GM12878 (cell line): ENCODE measurements at regions not wholly inside any gene's neighbourhood (a gene's known extent, or its start where the extent isn't known, plus 50 kb on each side); places are given as distances from the start of the nearest gene placed in this dataset.

ENCODE experiments used
- ATAC-seq: fragments of 200-7000 bp; cut with Tn5 transposase; 3 replicates; pipeline ENCODE4 v1.9.1; 2020; ENCODE audit warnings: mild to moderate bottlenecking, moderate library complexity
- BruUV-seq: library from RNA; stranded (reverse); fragments of 400-500 nt; replicated peaks from 2 replicates; lab custom pipeline; 2021; lab: Mats Ljungman, UMichigan
- CTCF ChIA-PET: fragments of 300-600 bp; sonication (Branson Sonifier 250); formaldehyde crosslinking; extraction: SDS; loops from one replicate; lab custom pipeline; 2021; ENCODE audit warnings: inconsistent platforms; lab: Yijun Ruan, JAX
- POLR2A ChIA-PET: fragments of 350-600 bp; formaldehyde crosslinking; extraction: SDS; loops from one replicate; lab custom pipeline; 2021; ENCODE audit warnings: inconsistent platforms; lab: Charles Lee
- RAD21 ChIA-PET: fragments of 300-600 bp; sonication (Branson Sonifier 250); formaldehyde crosslinking; loops from one replicate; lab custom pipeline; 2023; ENCODE audit warnings: antibody characterized with exemption; ENCODE audit not compliant: unreplicated experiment; lab: Charles Lee
- SMC1A ChIA-PET: fragments of 300-600 bp; sonication (Branson Sonifier 250); formaldehyde crosslinking; loops from one replicate; lab custom pipeline; 2023; ENCODE audit not compliant: unreplicated experiment, uncharacterized antibody; lab: Charles Lee
- DNase-seq: peaks from one replicate; pipeline ENCODE4 v3.0.0-alpha.2; 2011; ENCODE audit warnings: low read depth, low spot score
- FAIRE-seq: peaks from 3 replicates; lab custom pipeline; 2011; peaks lifted over from hg19 to GRCh38; lab: Jason Lieb, UNC
- H2AFZ ChIP-seq: 2 replicates; pipeline ENCODE4 v1.6.0; 2011; ENCODE audit warnings: low read depth, low read length, control low read depth; ENCODE audit not compliant: control insufficient read depth
- H3K27ac ChIP-seq: 2 replicates; pipeline ENCODE4 v1.5.1; 2011; ENCODE audit warnings: control low read depth; ENCODE audit not compliant: control insufficient read depth, insufficient read depth
- H3K27me3 ChIP-seq, 2 experiments: replicated peaks in 1 of 2; 2 replicates each; pipeline versions ENCODE4 v1.6.0 to v1.6.1; 2011; ENCODE audit warnings: low read length in 1 of 2; ENCODE audit not compliant: control insufficient read depth in 2 of 2, insufficient read depth in 2 of 2
- H3K36me3 ChIP-seq, 2 experiments: 2 replicates each; pipeline ENCODE4 v1.5.1; 2011; ENCODE audit warnings: low read length in 1 of 2; ENCODE audit not compliant: control insufficient read depth in 2 of 2, insufficient read depth in 2 of 2
- H3K4me1 ChIP-seq: 2 replicates; pipeline ENCODE4 v1.6.1; 2011; ENCODE audit warnings: mild to moderate bottlenecking, low read length, moderate library complexity, mixed read lengths; ENCODE audit not compliant: control insufficient read depth, insufficient read depth
- H3K4me2 ChIP-seq: 2 replicates; pipeline ENCODE4 v1.6.0; 2011; ENCODE audit warnings: control low read depth; ENCODE audit not compliant: control insufficient read depth, insufficient read depth
- H3K4me3 ChIP-seq: fragments of 200-600 bp; sonication (generic); 2 replicates; pipeline ENCODE4 v1.5.1; 2016
- H3K79me2 ChIP-seq: 2 replicates; pipeline ENCODE4 v1.6.0; 2011; ENCODE audit warnings: low read length; ENCODE audit not compliant: control insufficient read depth, insufficient read depth
- H3K9ac ChIP-seq: 2 replicates; pipeline ENCODE4 v1.8.0; 2011; ENCODE audit warnings: low read length, control low read depth, mixed read lengths; ENCODE audit not compliant: control insufficient read depth, insufficient read depth
- H3K9me3 ChIP-seq: replicated peaks from 3 replicates; pipeline ENCODE4 v1.5.1; 2011; ENCODE audit warnings: mild to moderate bottlenecking, low read length; ENCODE audit not compliant: control insufficient read depth, insufficient read depth
- H4K20me1 ChIP-seq: 2 replicates; pipeline ENCODE4 v1.6.0; 2011; ENCODE audit not compliant: control insufficient read depth, insufficient read depth
- CEBPB ChIP-seq, 2 experiments: fragments of 150-350 bp in 1 of 2; IDR thresholded peaks; 2 replicates each; pipeline ENCODE4 v1.6.1; 2012 to 2014; ENCODE audit warnings: low read depth in 2 of 2, low read length in 2 of 2, borderline replicate concordance in 1 of 2, inconsistent platforms in 1 of 2
- CHD1 ChIP-seq: IDR thresholded peaks from 2 replicates; pipeline ENCODE4 v1.6.1; 2012; ENCODE audit warnings: low read depth, low read length, improper control_type of control experiment
- CREM ChIP-seq: IDR thresholded peaks from 2 replicates; pipeline ENCODE4 v1.6.1; 2014; ENCODE audit warnings: antibody characterized with exemption, low read depth
- CTCF ChIP-seq, 3 experiments: IDR thresholded peaks in 2 of 3; conservative IDR thresholded peaks in 1 of 3; 2 replicates each; pipeline ENCODE4 v1.5.1; 2011; ENCODE audit warnings: low read depth in 3 of 3, low read length in 3 of 3, mild to moderate bottlenecking in 3 of 3, control low read depth in 2 of 3, moderate library complexity in 2 of 3, inconsistent platforms in 1 of 3, mixed read lengths in 1 of 3; ENCODE audit not compliant: control insufficient read depth in 2 of 3, insufficient read depth in 1 of 3; ENCODE audit errors: extremely low read depth in 1 of 3
- IRF4 ChIP-seq: IDR thresholded peaks from 2 replicates; pipeline ENCODE4 v1.6.1; 2011; ENCODE audit warnings: low read depth, low read length
- POLR2A ChIP-seq: IDR thresholded peaks from 2 replicates; pipeline ENCODE4 v1.6.1; 2011; ENCODE audit warnings: low read depth, mild to moderate bottlenecking, low read length
- POLR2AphosphoS5 ChIP-seq: IDR thresholded peaks from 2 replicates; pipeline ENCODE4 v1.6.1; 2011; ENCODE audit warnings: mild to moderate bottlenecking, low read length, inconsistent platforms
- PRDM15 ChIP-seq: fragments of 450-650 bp; formaldehyde crosslinking; IDR thresholded peaks from 2 replicates; pipeline ENCODE4 v1.4.0; 2020; ENCODE audit warnings: mild to moderate bottlenecking, moderate library complexity
- RCOR1 ChIP-seq: conservative IDR thresholded peaks from 2 replicates; pipeline ENCODE4 v1.6.1; 2012; ENCODE audit warnings: low read depth, low read length, improper control_type of control experiment
- RUNX3 ChIP-seq: IDR thresholded peaks from 2 replicates; pipeline ENCODE4 v1.6.1; 2012; ENCODE audit warnings: low read length, inconsistent platforms
- WRNIP1 ChIP-seq: IDR thresholded peaks from 2 replicates; pipeline ENCODE4 v1.6.1; 2011; ENCODE audit warnings: low read depth, low read length, improper control_type of control experiment, borderline replicate concordance
- ZSCAN29 ChIP-seq: fragments of 450-650 bp; IDR thresholded peaks from 2 replicates; pipeline ENCODE4 v1.6.1; 2017; ENCODE audit warnings: mild to moderate bottlenecking, moderate library complexity
- WGBS: methylation state at CpG from one replicate; pipeline ENCODE4 v1.1.6; 2016; ENCODE audit warnings: low lambda C conversion rate; ENCODE audit not compliant: insufficient replicate concordance, insufficient coverage; ENCODE audit errors: missing lambda C conversion rate; 5-methylcytosine and 5-hydroxymethylcytosine counted together
- in situ Hi-C: fragments of 300-500 bp; cut with MboI; formaldehyde crosslinking; loops from 9 replicates; pipeline ENCODE4 v1.14.3; 2018; ENCODE audit warnings: mixed read lengths
- intact Hi-C: fragments of 100-400 bp; cut with micrococcal nuclease; formaldehyde crosslinking; loops from one replicate; pipeline ENCODE4 v1.14.2; 2022; ENCODE audit not compliant: unreplicated experiment

- SMC1A ChIA-PET: no interaction called here
- TF ChIP-seq IRF4 (no peak), WRNIP1 (no peak), CTCF (IDR thresholded peaks at IDR 0.05 in 2 of 3, conservative IDR thresholded peaks at IDR 0.05 in 1 of 3; ENCODE audit: control insufficient read depth in 2 of 3, extremely low read depth in 1 of 3, insufficient read depth in 1 of 3, low read depth in 3 of 3, low read length in 3 of 3) (no peak), POLR2A (no peak), ZSCAN29 (no peak), POLR2AphosphoS5 (no peak), CEBPB (IDR thresholded peaks at IDR 0.05; ENCODE audit: borderline replicate concordance in 1 of 2, low read depth in 2 of 2, low read length in 2 of 2) (no peak), RUNX3 (no peak), CREM (no peak), RCOR1 (no peak), PRDM15 (CRISPR knock-in tag) (no peak), CHD1 (no peak)
- H3K4me2 ChIP-seq: no peak overlapping the region
- H3K9ac ChIP-seq: no peak overlapping the region
- BruUV-seq: no TSS peak
- H3K79me2 ChIP-seq: no peaks in the 10 kb centered on the region
- 4% methylated on average over 2 of the region's 2 CpGs for WGBS
- no peak for FAIRE-seq
- no peak for DNase-seq
- H4K20me1 ChIP-seq: no peaks in the 10 kb centered on the region
- H3K4me3 ChIP-seq: no peak overlapping the region
- no peaks in the 10 kb centered on the region for H3K36me3 ChIP-seq
- ATAC-seq: peak; percentile 49
- H3K27ac ChIP-seq: no peak overlapping the region
- in situ Hi-C loops: no loop called here
- RAD21 ChIA-PET: interaction anchor here (0.6 kb wide), 1 partner anchor 26 kb away, joined by 3 read pairs; no protein-coding TSS in a partner anchor
- intact Hi-C loops: no loop called here
- no peaks in the 10 kb centered on the region for H3K4me1 ChIP-seq
- H2AFZ ChIP-seq: no peak overlapping the region
- H3K9me3 ChIP-seq: no peaks in the 10 kb centered on the region
- POLR2A ChIA-PET: no interaction called here
- CTCF ChIA-PET: no interaction called here
- no peaks in the 10 kb centered on the region for H3K27me3 ChIP-seq
Observed at GRCh38 chr10:108411206-108411605, 1246.7 kb upstream of the SORCS1 start.
